ENCODE measurements at regions not wholly inside any gene's neighbourhood (a gene's known extent, or its start where the extent isn't known, plus 50 kb on each side); places are given as distances from the start of the nearest gene placed in this dataset.
"Not testable (repeated sequence)": the region's sequence is repeated elsewhere in the genome, so short reads cannot be mapped to it uniquely, and the experiment has no call there.

GRCh38 chr9:87402537-87402936 lies 95.1 kb upstream of the DAPK1 start:
- Histone ChIP-seq H3K27ac (no peak overlapping the region), H3K36me3 (no peaks in the 10 kb centered on the region), H3K27me3 (no peaks in the 10 kb centered on the region), H3K4me3 (no peak overlapping the region), H3K9me3 (no peaks in the 10 kb centered on the region), H3K9ac (ENCODE audit: low read depth in 2 of 2, low read length in 2 of 2) (no peak overlapping the region), H3K4me1 (no peaks in the 10 kb centered on the region)
- no peak for DNase-seq
- no peak for TF ChIP-seq CTCF (IDR thresholded peaks at IDR 0.05)
- intact Hi-C loops (cut with DNase I), result no loop called here

DNA sequence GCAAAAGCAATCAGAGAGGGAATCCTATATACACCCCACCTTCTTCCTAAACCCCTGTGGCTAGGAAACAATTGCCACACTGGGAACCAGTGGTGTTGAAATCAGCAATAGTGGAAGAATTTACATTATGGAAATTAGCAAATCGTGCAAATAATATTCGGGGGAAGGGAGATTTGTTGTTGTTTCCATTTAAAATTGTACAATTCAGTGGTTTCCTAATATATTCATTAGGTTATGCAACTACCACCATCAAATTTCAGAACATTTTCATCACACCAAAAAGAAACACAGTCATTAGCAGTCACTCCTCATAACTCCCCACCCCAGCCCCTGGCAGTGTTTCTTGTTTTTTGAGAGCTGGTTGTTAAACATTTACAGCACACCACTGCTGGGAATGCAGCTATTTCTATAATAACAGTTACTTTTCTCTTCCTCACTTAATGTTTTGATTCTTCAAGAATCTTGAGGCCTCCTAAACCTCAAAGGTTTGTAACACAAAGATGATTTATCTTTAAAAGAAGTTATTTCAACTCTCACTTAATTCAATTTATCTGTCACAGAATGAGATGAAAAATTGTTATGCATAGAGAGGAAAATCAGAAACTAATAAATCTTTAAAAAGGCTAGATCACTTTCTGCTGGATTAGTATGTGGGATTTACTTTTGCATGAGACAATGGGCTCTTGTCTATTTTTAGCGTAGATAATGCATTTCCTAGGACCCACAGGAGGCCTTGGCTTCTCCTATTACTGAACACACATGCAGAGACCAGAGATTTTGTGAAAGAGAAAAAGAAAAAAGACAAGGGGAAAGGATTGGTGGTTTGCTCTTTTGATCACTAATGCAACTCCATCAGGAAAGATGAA lies 91.8 kb upstream of the DAPK1 start:
- Histone ChIP-seq H3K27ac (no peak overlapping the region), H3K9me3 (no peaks in the 10 kb centered on the region), H3K27me3 (no peaks in the 10 kb centered on the region), H3K9ac (ENCODE audit: low read depth in 2 of 2, low read length in 2 of 2) (no peak overlapping the region), H3K4me1 (no peaks in the 10 kb centered on the region), H3K4me3 (no peak overlapping the region), H3K36me3 (no peaks in the 10 kb centered on the region)
- intact Hi-C loops (cut with DNase I), result no loop called here
- no peak for TF ChIP-seq CTCF (IDR thresholded peaks at IDR 0.05)
- DNase-seq, result peak; percentile 20

GRCh38 chr9:87406543-87407166 lies 91.0 kb upstream of the DAPK1 start:
- Histone ChIP-seq H3K9ac (ENCODE audit: low read depth in 2 of 2, low read length in 2 of 2) (no peak overlapping the region), H3K27me3 (no peaks in the 10 kb centered on the region), H3K4me1 (no peaks in the 10 kb centered on the region), H3K27ac (no peak overlapping the region), H3K9me3 (no peaks in the 10 kb centered on the region), H3K4me3 (no peak overlapping the region), H3K36me3 (no peaks in the 10 kb centered on the region)
- no peak for TF ChIP-seq CTCF (IDR thresholded peaks at IDR 0.05)
- intact Hi-C loops (cut with DNase I), result no loop called here
- DNase-seq, result no peak

DNA sequence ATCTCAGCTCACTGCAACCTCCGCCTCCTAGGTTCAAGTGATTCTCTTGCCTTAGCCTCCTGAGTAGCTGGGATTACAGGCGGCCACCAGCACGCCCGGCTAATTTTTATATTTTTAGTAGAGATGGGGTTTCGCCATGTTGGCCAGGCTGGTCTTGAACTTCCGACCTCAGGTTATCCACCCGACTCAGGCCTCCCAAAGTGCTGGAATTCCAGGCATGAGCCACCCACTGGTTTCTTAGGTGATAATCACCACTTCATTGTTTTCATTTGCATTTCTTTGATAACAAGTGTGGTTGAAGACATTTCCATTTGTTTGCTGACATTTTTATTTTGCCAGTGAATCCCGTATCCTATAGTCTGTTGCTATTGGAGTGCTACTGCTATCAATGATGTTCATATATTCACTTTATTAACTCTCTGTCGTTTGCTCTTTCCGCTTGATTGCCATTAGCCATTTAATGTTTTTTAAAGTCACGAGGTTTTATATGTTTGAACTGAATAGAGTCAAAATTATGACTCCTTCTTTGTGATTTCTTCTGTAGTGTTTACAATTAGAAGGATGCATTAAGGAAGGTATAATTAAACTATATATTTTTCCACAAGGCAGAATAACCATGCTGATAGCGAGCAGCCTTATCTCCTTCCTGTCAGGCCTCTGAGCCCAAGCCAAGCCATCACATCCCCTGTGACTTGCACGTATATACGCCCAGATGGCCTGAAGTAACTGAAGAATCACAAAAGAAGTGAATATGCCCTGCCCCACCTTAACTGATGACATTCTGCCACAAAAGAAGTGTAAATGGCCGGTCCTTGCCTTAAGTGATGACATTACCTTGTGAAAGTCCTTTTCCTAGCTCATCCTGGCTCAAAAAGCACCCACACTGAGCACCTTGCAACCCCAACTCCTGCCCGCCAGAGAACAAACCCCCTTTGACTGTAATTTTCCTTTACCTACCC lies 87.3 kb upstream of the DAPK1 start:
- H3K27me3 ChIP-seq; DNase-seq; H3K36me3 ChIP-seq; H3K9me3 ChIP-seq; H3K4me3 ChIP-seq; H3K4me1 ChIP-seq; H3K27ac ChIP-seq; H3K9ac ChIP-seq (ENCODE audit: low read depth in 2 of 2, low read length in 2 of 2); intact Hi-C loops (cut with DNase I): not testable (repeated sequence)

DNA sequence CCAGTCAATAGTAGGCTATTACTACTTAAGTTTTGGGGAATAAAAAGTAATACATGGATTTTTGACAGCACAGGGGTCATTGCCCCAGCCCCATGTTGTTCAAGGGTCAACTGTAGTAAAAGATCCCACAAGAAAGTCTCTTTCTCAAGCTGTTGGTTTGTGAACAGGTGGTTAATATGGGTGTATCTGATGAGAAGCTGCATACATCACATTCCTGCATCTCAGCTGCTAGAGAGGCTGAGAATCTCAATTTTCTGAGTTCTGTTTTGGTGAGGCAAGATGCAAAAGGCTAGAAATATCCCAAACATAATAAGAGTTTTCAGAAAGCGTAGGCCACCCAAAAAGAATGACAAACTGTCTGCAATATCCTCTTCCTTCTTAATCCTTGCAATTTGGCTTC lies 76.8 kb upstream of the DAPK1 start:
- DNase-seq, result no peak
- no peaks in the 10 kb centered on the region for H3K9me3 ChIP-seq
- no peak for TF ChIP-seq CTCF (IDR thresholded peaks at IDR 0.05)
- H3K9ac ChIP-seq (ENCODE audit: low read depth in 2 of 2, low read length in 2 of 2), result no peak overlapping the region
- H3K4me3 ChIP-seq, result no peak overlapping the region
- H3K4me1 ChIP-seq, result no peaks in the 10 kb centered on the region
- no peak overlapping the region for H3K27ac ChIP-seq
- no peaks in the 10 kb centered on the region for H3K27me3 ChIP-seq
- H3K36me3 ChIP-seq, result no peaks in the 10 kb centered on the region
- intact Hi-C loops (cut with DNase I), result no loop called here
